Ascending aorta (tissue), 2 donors: ENCODE measurements at regions not wholly inside any gene's neighbourhood (a gene's known extent, or its start where the extent isn't known, plus 50 kb on each side); places are given as distances from the start of the nearest gene placed in this dataset.

Experiments
- DNase-seq, 2 donors: peaks; one replicate each; pipeline ENCODE4 v3.0.0-alpha.2; 2019; ENCODE audit warnings: low spot score in 2 of 2
- H3K27ac ChIP-seq, 2 donors: fragments of 200-600 bp; sonication (generic); one replicate each; pipeline ENCODE4 v1.5.1; 2016 to 2017; ENCODE audit warnings: mild to moderate bottlenecking in 1 of 2
- H3K27me3 ChIP-seq: fragments of 200-600 bp; sonication (generic); one replicate; pipeline ENCODE4 v1.5.1; 2017
- H3K36me3 ChIP-seq, 2 donors: fragments of 200-600 bp; sonication (generic); one replicate each; pipeline ENCODE4 v1.5.1; 2016
- H3K4me1 ChIP-seq, 2 donors: fragments of 200-600 bp; sonication (generic); one replicate each; pipeline ENCODE4 v1.5.1; 2016 to 2017; ENCODE audit warnings: mild to moderate bottlenecking in 1 of 2
- H3K4me3 ChIP-seq, 2 donors: fragments of 200-600 bp; sonication (generic); one replicate each; pipeline ENCODE4 v1.5.1; 2016 to 2017; ENCODE audit warnings: mild to moderate bottlenecking in 1 of 2
- H3K9me3 ChIP-seq, 2 donors: fragments of 200-600 bp; sonication (generic); one replicate each; pipeline ENCODE4 v1.5.1; 2016
- CTCF ChIP-seq, 3 experiments: fragments of 200-600 bp in 2 of 3; fragments of 450-650 bp in 1 of 3; sonication (generic) in 2 of 3; IDR thresholded peaks; one replicate each; pipeline ENCODE4 v1.5.1; 2016 to 2019; ENCODE audit warnings: antibody characterized with exemption in 3 of 3, mild to moderate bottlenecking in 1 of 3, moderate library complexity in 1 of 3
- intact Hi-C: fragments of 100-400 bp; cut with DNase I; formaldehyde crosslinking; loops from one replicate; pipeline ENCODE4 v1.15.1; 2023

GRCh38 chr18:55876254-55876653, 288.3 kb upstream of the TCF4 start:
- Histone ChIP-seq H3K4me1 (no peaks in the 10 kb centered on the region), H3K27ac (no peak overlapping the region), H3K4me3 (no peak overlapping the region), H3K9me3 (no peaks in the 10 kb centered on the region), H3K36me3 (no peaks in the 10 kb centered on the region), H3K27me3 (no peaks in the 10 kb centered on the region)
- no peak for DNase-seq
- intact Hi-C loops = no loop called here
- TF ChIP-seq CTCF (IDR thresholded peaks at IDR 0.05) = no peak

GRCh38 chr18:55875371-55875901, 287.4 kb upstream of the TCF4 start:
- no peak for DNase-seq
- Histone ChIP-seq H3K27ac (no peak overlapping the region), H3K27me3 (no peaks in the 10 kb centered on the region), H3K9me3 (no peaks in the 10 kb centered on the region), H3K4me1 (no peaks in the 10 kb centered on the region), H3K4me3 (no peak overlapping the region), H3K36me3 (no peaks in the 10 kb centered on the region)
- no peak for TF ChIP-seq CTCF (IDR thresholded peaks at IDR 0.05)
- intact Hi-C loops = no loop called here

GRCh38 chr18:55869556-55870501, 281.8 kb upstream of the TCF4 start:
- Histone ChIP-seq H3K9me3 (no peaks in the 10 kb centered on the region), H3K4me3 (no peak overlapping the region), H3K36me3 (no peaks in the 10 kb centered on the region), H3K27ac (no peak overlapping the region), H3K27me3 (no peaks in the 10 kb centered on the region), H3K4me1 (no peaks in the 10 kb centered on the region)
- no peak for TF ChIP-seq CTCF (IDR thresholded peaks at IDR 0.05)
- intact Hi-C loops = loop anchor here (10.0 kb wide), 2 partner anchors 465 to 525 kb away; no protein-coding TSS in a partner anchor
- no peak for DNase-seq

- no peak overlapping the region for H3K4me3 ChIP-seq
- H3K9me3 ChIP-seq = no peaks in the 10 kb centered on the region
- H3K27me3 ChIP-seq = no peaks in the 10 kb centered on the region
- intact Hi-C loops = loop anchor here (10.0 kb wide), 2 partner anchors 464 to 524 kb away; no protein-coding TSS in a partner anchor
- no peaks in the 10 kb centered on the region for H3K4me1 ChIP-seq
- TF ChIP-seq CTCF (IDR thresholded peaks at IDR 0.05) = no peak
- no peak for DNase-seq
- H3K27ac ChIP-seq = no peak overlapping the region
- no peaks in the 10 kb centered on the region for H3K36me3 ChIP-seq
Measured at GRCh38 chr18:55868909-55869308, 280.9 kb upstream of the TCF4 start.

GRCh38 chr18:55866886-55867285, 278.9 kb upstream of the TCF4 start:
- TF ChIP-seq CTCF (IDR thresholded peaks at IDR 0.05) = no peak
- intact Hi-C loops = loop anchor here (10.0 kb wide), 2 partner anchors 462 to 522 kb away; no protein-coding TSS in a partner anchor
- H3K27me3 ChIP-seq = no peaks in the 10 kb centered on the region
- H3K4me3 ChIP-seq = no peak overlapping the region
- no peaks in the 10 kb centered on the region for H3K9me3 ChIP-seq
- no peak for DNase-seq
- no peak overlapping the region for H3K27ac ChIP-seq
- no peaks in the 10 kb centered on the region for H3K4me1 ChIP-seq
- H3K36me3 ChIP-seq = no peaks in the 10 kb centered on the region
